ENCODE measurements at regions not wholly inside any gene's neighbourhood (a gene's known extent, or its start where the extent isn't known, plus 50 kb on each side); places are given as distances from the start of the nearest gene placed in this dataset.

- TF ChIP-seq POLR2A (IDR thresholded peaks at IDR 0.05; ENCODE audit: low read depth, low read length) (no peak), TAF1 (IDR thresholded peaks at IDR 0.05; ENCODE audit: borderline replicate concordance, low read depth, low read length) (no peak), POLR2AphosphoS5 (IDR thresholded peaks at IDR 0.05; ENCODE audit: low read depth, low read length) (no peak)
These were observed 139.5 kb downstream of the PTH2R start for GRCh38 chr2:208546107-208546506.

Data from GM12892 (cell line).